SK-N-SH (cell line): ENCODE measurements at regions not wholly inside any gene's neighbourhood (a gene's known extent, or its start where the extent isn't known, plus 50 kb on each side); places are given as distances from the start of the nearest gene placed in this dataset.

Experiments used
- CTCF ChIA-PET: fragments of 300-600, 350-600 bp; formaldehyde crosslinking; extraction: SDS; loops from one replicate; lab custom pipeline; 2021; lab: Yijun Ruan, JAX
- POLR2A ChIA-PET: fragments of 350-600 bp; sonication (Branson Sonifier 250); formaldehyde crosslinking; extraction: SDS; loops from one replicate; lab custom pipeline; 2020; ENCODE audit warnings: antibody characterized with exemption, inconsistent platforms; lab: Yijun Ruan, JAX
- DNase-seq: peaks from one replicate; pipeline ENCODE4 v3.0.0; 2012
- H2AFZ ChIP-seq: fragments of 200-600 bp; sonication (generic); 2 replicates; pipeline ENCODE4 v1.8.1; 2016; ENCODE audit warnings: antibody characterized with exemption, mild to moderate bottlenecking, low read depth
- H3F3A ChIP-seq: fragments of 200-600 bp; sonication (generic); replicated peaks from 2 replicates; pipeline ENCODE3; 2016; ENCODE audit warnings: antibody characterized with exemption, mild to moderate bottlenecking; ENCODE audit not compliant: insufficient read depth
- H3K27ac ChIP-seq, 2 experiments: fragments of 200-500 bp in 1 of 2; fragments of 200-600 bp in 1 of 2; sonication (Bioruptor generic) in 1 of 2; sonication (generic), shearing (Covaris generic) in 1 of 2; 2 replicates each; pipeline versions ENCODE4 v1.5.1 to v1.6.1; 2014 to 2016; ENCODE audit warnings: low read depth in 2 of 2, inconsistent platforms in 1 of 2, low read length in 1 of 2, mild to moderate bottlenecking in 1 of 2, mixed read lengths in 1 of 2
- H3K27me3 ChIP-seq: fragments of 200-600 bp; sonication (generic), shearing (Covaris generic); 2 replicates; pipeline ENCODE4 v1.6.1; 2016; ENCODE audit warnings: mixed run types; ENCODE audit not compliant: insufficient read depth
- H3K36me3 ChIP-seq, 2 experiments: fragments of 200-500 bp in 1 of 2; fragments of 200-600 bp in 1 of 2; sonication (Bioruptor generic) in 1 of 2; sonication (generic) in 1 of 2; replicated peaks in 1 of 2; 2 replicates each; pipeline versions ENCODE3 to v1.5.1; 2014 to 2016; ENCODE audit warnings: low read length in 1 of 2, mild to moderate bottlenecking in 1 of 2; ENCODE audit not compliant: insufficient read depth in 2 of 2, control insufficient read depth in 1 of 2
- H3K4me1 ChIP-seq, 2 experiments: fragments of 200-500 bp in 1 of 2; fragments of 200-600 bp in 1 of 2; sonication (Bioruptor generic) in 1 of 2; sonication (generic), shearing (Covaris generic) in 1 of 2; 2 replicates each; pipeline versions ENCODE4 v1.5.1 to v1.6.1; 2014 to 2016; ENCODE audit warnings: low read depth in 1 of 2, low read length in 1 of 2, mixed run types in 1 of 2; ENCODE audit not compliant: insufficient read depth in 2 of 2, control insufficient read depth in 1 of 2
- H3K4me2 ChIP-seq: fragments of 200-600 bp; sonication (generic), shearing (Covaris generic); 2 replicates; pipeline ENCODE4 v1.6.1; 2017; ENCODE audit warnings: mixed run types
- H3K4me3 ChIP-seq, 2 experiments: fragments of 200-500 bp in 1 of 2; fragments of 200-600 bp in 1 of 2; sonication (Bioruptor generic) in 1 of 2; sonication (generic), shearing (Covaris generic) in 1 of 2; 2 replicates each; pipeline versions ENCODE4 v1.5.1 to v1.8.1; 2014 to 2016; ENCODE audit warnings: low read depth in 2 of 2, inconsistent platforms in 1 of 2, low read length in 1 of 2, mild to moderate bottlenecking in 1 of 2, mixed read lengths in 1 of 2, moderate library complexity in 1 of 2
- H3K79me2 ChIP-seq: fragments of 200-600 bp; sonication (generic); 2 replicates; pipeline ENCODE4 v1.8.1; 2017; ENCODE audit warnings: mild to moderate bottlenecking; ENCODE audit not compliant: insufficient read depth
- H3K9ac ChIP-seq: fragments of 200-600 bp; sonication (generic); 2 replicates; pipeline ENCODE4 v1.6.1; 2017; ENCODE audit warnings: mixed run types
- H3K9me2 ChIP-seq: fragments of 200-600 bp; sonication (generic); 2 replicates; pipeline ENCODE4 v1.6.1; 2017; ENCODE audit warnings: mixed run types
- H3K9me3 ChIP-seq: fragments of 200-600 bp; sonication (generic); 2 replicates; pipeline ENCODE4 v1.6.1; 2017; ENCODE audit warnings: mixed run types, mild to moderate bottlenecking, moderate library complexity
- H4K20me1 ChIP-seq: fragments of 200-600 bp; sonication (generic); 2 replicates; pipeline ENCODE4 v1.6.1; 2017; ENCODE audit warnings: mild to moderate bottlenecking, mixed run types; ENCODE audit not compliant: insufficient read depth
- CHD2 ChIP-seq: fragments of 150-350 bp; IDR thresholded peaks from 2 replicates; pipeline ENCODE4 v1.6.1; 2018; ENCODE audit warnings: low read length; ENCODE audit not compliant: partially characterized antibody
- CTCF ChIP-seq: fragments of 200-600 bp; sonication (generic); IDR thresholded peaks from 2 replicates; pipeline ENCODE4 v1.6.1; 2017; ENCODE audit warnings: antibody characterized with exemption, mild to moderate bottlenecking, moderate library complexity
- ELF1 ChIP-seq: IDR thresholded peaks from 2 replicates; pipeline ENCODE4 v1.4.0; 2012
- EP300 ChIP-seq, 2 experiments: IDR thresholded peaks; 2 replicates each; pipeline versions ENCODE4 v1.4.0 to v1.6.1; 2012; ENCODE audit warnings: borderline replicate concordance in 1 of 2, low read depth in 1 of 2, low read length in 1 of 2
- EZH2phosphoT487 ChIP-seq: fragments of 200-600 bp; sonication (generic); IDR thresholded peaks from 2 replicates; pipeline ENCODE4 v1.6.1; 2017; ENCODE audit warnings: low read depth, mixed run types, mild to moderate bottlenecking, antibody characterized with exemption, moderate library complexity, borderline replicate concordance
- FOXM1 ChIP-seq: IDR thresholded peaks from 2 replicates; pipeline ENCODE4 v1.4.0; 2012; ENCODE audit warnings: low read depth, mild to moderate bottlenecking
- GABPA ChIP-seq: IDR thresholded peaks from 2 replicates; pipeline ENCODE4 v1.4.0; 2012; ENCODE audit warnings: low read depth, mild to moderate bottlenecking
- GATA2 ChIP-seq: sonication (generic); formaldehyde crosslinking; IDR thresholded peaks from 2 replicates; pipeline ENCODE4 v1.5.0; 2020; ENCODE audit warnings: mild to moderate bottlenecking, missing genetic modification reagents
- IRF3 ChIP-seq: fragments of 150-350 bp; IDR thresholded peaks from 2 replicates; pipeline ENCODE4 v1.6.1; 2016; ENCODE audit warnings: mild to moderate bottlenecking, low read depth, low read length
- JUND ChIP-seq: IDR thresholded peaks from 2 replicates; pipeline ENCODE4 v1.4.0; 2012
- MAX ChIP-seq: IDR thresholded peaks from 2 replicates; pipeline ENCODE4 v1.4.0; 2012; ENCODE audit warnings: low read depth
- MEF2A ChIP-seq: IDR thresholded peaks from 2 replicates; pipeline ENCODE4 v1.4.0; 2012; ENCODE audit warnings: low read depth, borderline replicate concordance
- MXI1 ChIP-seq: IDR thresholded peaks from 2 replicates; pipeline ENCODE4 v1.6.1; 2012; ENCODE audit warnings: mild to moderate bottlenecking, low read depth, low read length, improper control_type of control experiment
- NFIC ChIP-seq: IDR thresholded peaks from 2 replicates; pipeline ENCODE4 v1.4.0; 2012; ENCODE audit warnings: borderline replicate concordance
- NRF1 ChIP-seq: IDR thresholded peaks from 2 replicates; pipeline ENCODE4 v1.6.1; 2012; ENCODE audit warnings: low read depth, mild to moderate bottlenecking, low read length
- PBX3 ChIP-seq: IDR thresholded peaks from 2 replicates; pipeline ENCODE4; 2012
- RAD21 ChIP-seq: IDR thresholded peaks from 2 replicates; pipeline ENCODE4 v1.6.1; 2012; ENCODE audit warnings: mild to moderate bottlenecking, low read length
- RFX5 ChIP-seq: IDR thresholded peaks from 2 replicates; pipeline ENCODE4 v1.6.1; 2012; ENCODE audit warnings: mild to moderate bottlenecking, improper control_type of control experiment, low read length
- SIN3A ChIP-seq: IDR thresholded peaks from 2 replicates; pipeline ENCODE4 v1.6.1; 2012; ENCODE audit warnings: low read depth, mild to moderate bottlenecking, low read length, moderate library complexity, borderline replicate concordance
- SMC3 ChIP-seq: IDR thresholded peaks from 2 replicates; pipeline ENCODE4 v1.6.1; 2012; ENCODE audit warnings: low read depth, low read length, improper control_type of control experiment
- TAF1 ChIP-seq: IDR thresholded peaks from 2 replicates; pipeline ENCODE4 v1.6.1; 2012; ENCODE audit warnings: low read depth, mild to moderate bottlenecking, low read length, moderate library complexity, borderline replicate concordance
- TCF12 ChIP-seq: IDR thresholded peaks from 2 replicates; pipeline ENCODE4 v1.4.0; 2012
- USF1 ChIP-seq: IDR thresholded peaks from 2 replicates; pipeline ENCODE4 v1.4.0; 2012; ENCODE audit warnings: low read depth, borderline replicate concordance
- YY1 ChIP-seq: IDR thresholded peaks from 2 replicates; pipeline ENCODE4 v1.4.0; 2012; ENCODE audit warnings: low read depth, mild to moderate bottlenecking
- WGBS: methylation state at CpG from one replicate; pipeline ENCODE4 v1.1.6; 2017; ENCODE audit warnings: low lambda C conversion rate; 5-methylcytosine and 5-hydroxymethylcytosine counted together

- ChIA-PET POLR2A (no interaction called here), CTCF (no interaction called here)
- no peaks in the 10 kb centered on the region for H3K79me2 ChIP-seq
- H3K9ac ChIP-seq, result no peak overlapping the region
- no peak overlapping the region for H3K4me3 ChIP-seq
- no peaks in the 10 kb centered on the region for H3K4me1 ChIP-seq
- no peaks in the 10 kb centered on the region for H3F3A ChIP-seq
- DNase-seq, result no peak
- no peaks in the 10 kb centered on the region for H4K20me1 ChIP-seq
- H2AFZ ChIP-seq, result no peak overlapping the region
- no peak overlapping the region for H3K27ac ChIP-seq
- H3K27me3 ChIP-seq, result no peaks in the 10 kb centered on the region
- WGBS, result 3% methylated on average over 2 of the region's 2 CpGs
- no peaks in the 10 kb centered on the region for H3K9me2 ChIP-seq
- H3K4me2 ChIP-seq, result no peak overlapping the region
- no peaks in the 10 kb centered on the region for H3K36me3 ChIP-seq
- TF ChIP-seq MXI1, result no peak
- TF ChIP-seq IRF3, result no peak
- no peak for TF ChIP-seq MEF2A
- no peak for TF ChIP-seq FOXM1
- no peak for TF ChIP-seq GATA2 (CRISPR knock-in tag)
- no peak for TF ChIP-seq GABPA
- TF ChIP-seq JUND, result no peak
- TF ChIP-seq SMC3, result no peak
- no peaks in the 10 kb centered on the region for H3K9me3 ChIP-seq
These were observed 870.0 kb upstream of the CHAC2 start for GRCh38 chr2:52897511-52898044.

- no peak overlapping the region for H3K9ac ChIP-seq
- no peaks in the 10 kb centered on the region for H3K36me3 ChIP-seq
- H3K27me3 ChIP-seq, result no peaks in the 10 kb centered on the region
- no peak overlapping the region for H2AFZ ChIP-seq
- no peak overlapping the region for H3K27ac ChIP-seq
- 2% methylated on average over 4 of the region's 4 CpGs for WGBS
- DNase-seq, result no peak
- H3K9me3 ChIP-seq, result no peaks in the 10 kb centered on the region
- no peaks in the 10 kb centered on the region for H3F3A ChIP-seq
- no peak overlapping the region for H3K4me3 ChIP-seq
- TF ChIP-seq USF1 (no peak), RFX5 (no peak), ELF1 (no peak), PBX3 (no peak), GABPA (no peak), CHD2 (no peak), TCF12 (no peak), YY1 (no peak), MXI1 (no peak), NRF1 (no peak), EZH2phosphoT487 (no peak), CTCF (no peak), TAF1 (no peak), RAD21 (no peak), SIN3A (no peak), EP300 (IDR thresholded peaks at IDR 0.05; ENCODE audit: borderline replicate concordance in 1 of 2, low read depth in 1 of 2, low read length in 1 of 2) (no peak), MAX (no peak), NFIC (no peak)
- H3K9me2 ChIP-seq, result no peaks in the 10 kb centered on the region
- no peaks in the 10 kb centered on the region for H3K4me1 ChIP-seq
- POLR2A ChIA-PET, result no interaction called here
- CTCF ChIA-PET, result no interaction called here
- no peaks in the 10 kb centered on the region for H3K79me2 ChIP-seq
- no peak overlapping the region for H3K4me2 ChIP-seq
- H4K20me1 ChIP-seq, result no peaks in the 10 kb centered on the region
These were observed 871.8 kb upstream of the CHAC2 start for GRCh38 chr2:52895726-52896340.
